WERI-Rb-1 (cell line): ENCODE measurements at regions not wholly inside any gene's neighbourhood (a gene's known extent, or its start where the extent isn't known, plus 50 kb on each side); places are given as distances from the start of the nearest gene placed in this dataset.

Experiments
- DNase-seq: peaks from one replicate; pipeline ENCODE4 v3.0.0-alpha.2; 2020
- H3K27ac ChIP-seq: fragments of 250-450 bp; sonication (Bioruptor Pico); 2 replicates; pipeline ENCODE4 v1.5.1; 2020; ENCODE audit warnings: mild to moderate bottlenecking, moderate library complexity
- H3K27me3 ChIP-seq: fragments of 250-450 bp; sonication (Bioruptor Pico); 2 replicates; pipeline ENCODE4 v1.5.1; 2021; ENCODE audit warnings: mild to moderate bottlenecking, low read depth, moderate library complexity; ENCODE audit not compliant: insufficient read depth, severe bottlenecking
- H3K36me3 ChIP-seq: fragments of 250-450 bp; sonication (Bioruptor Pico); 2 replicates; pipeline ENCODE4 v1.5.1; 2020; ENCODE audit warnings: mild to moderate bottlenecking, moderate library complexity
- H3K4me3 ChIP-seq: 2 replicates; pipeline ENCODE4 v1.5.1; 2011; ENCODE audit warnings: low read depth, mild to moderate bottlenecking, control low read depth, low read length
- H3K9me3 ChIP-seq: fragments of 250-450 bp; sonication (Bioruptor Pico); 2 replicates; pipeline ENCODE4 v1.5.1; 2021; ENCODE audit warnings: mild to moderate bottlenecking, moderate library complexity; ENCODE audit not compliant: severe bottlenecking
- TF ChIP-seq, protein P1 (sequence below): IDR thresholded peaks from 2 replicates; pipeline ENCODE4 v1.5.1; 2011; ENCODE audit warnings: low read depth, mild to moderate bottlenecking, control low read depth, inconsistent platforms, low read length

DNA sequence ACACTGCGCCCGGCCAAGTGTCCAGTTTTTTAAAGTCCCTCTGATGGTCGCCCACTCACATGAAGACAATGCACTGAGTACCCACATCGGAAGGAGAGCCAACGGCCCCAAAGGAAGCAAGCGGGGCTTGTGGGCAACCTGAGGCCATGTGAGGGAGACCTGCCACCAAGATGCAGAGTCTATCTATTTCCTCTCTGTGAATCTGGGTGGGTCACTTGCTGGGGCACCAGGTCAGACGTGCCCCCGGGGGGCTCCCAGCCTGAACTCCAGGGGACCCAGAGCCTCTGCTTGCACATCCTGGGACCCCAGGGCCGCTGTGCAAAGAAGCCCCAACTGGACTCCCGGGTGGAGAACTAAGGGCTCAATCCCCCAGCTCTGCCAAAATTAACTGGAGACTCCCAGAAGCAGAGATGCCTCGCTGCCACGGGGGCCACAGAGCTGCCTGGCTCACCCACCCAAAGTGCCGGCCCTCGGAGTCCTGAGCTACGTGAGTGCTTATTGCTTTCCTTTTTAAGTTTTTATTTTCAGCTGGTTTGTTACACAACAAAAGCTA lies 106.4 kb downstream of the BRD1 start:
- no peaks in the 10 kb centered on the region for H3K9me3 ChIP-seq
- TF ChIP-seq, protein P1, sequence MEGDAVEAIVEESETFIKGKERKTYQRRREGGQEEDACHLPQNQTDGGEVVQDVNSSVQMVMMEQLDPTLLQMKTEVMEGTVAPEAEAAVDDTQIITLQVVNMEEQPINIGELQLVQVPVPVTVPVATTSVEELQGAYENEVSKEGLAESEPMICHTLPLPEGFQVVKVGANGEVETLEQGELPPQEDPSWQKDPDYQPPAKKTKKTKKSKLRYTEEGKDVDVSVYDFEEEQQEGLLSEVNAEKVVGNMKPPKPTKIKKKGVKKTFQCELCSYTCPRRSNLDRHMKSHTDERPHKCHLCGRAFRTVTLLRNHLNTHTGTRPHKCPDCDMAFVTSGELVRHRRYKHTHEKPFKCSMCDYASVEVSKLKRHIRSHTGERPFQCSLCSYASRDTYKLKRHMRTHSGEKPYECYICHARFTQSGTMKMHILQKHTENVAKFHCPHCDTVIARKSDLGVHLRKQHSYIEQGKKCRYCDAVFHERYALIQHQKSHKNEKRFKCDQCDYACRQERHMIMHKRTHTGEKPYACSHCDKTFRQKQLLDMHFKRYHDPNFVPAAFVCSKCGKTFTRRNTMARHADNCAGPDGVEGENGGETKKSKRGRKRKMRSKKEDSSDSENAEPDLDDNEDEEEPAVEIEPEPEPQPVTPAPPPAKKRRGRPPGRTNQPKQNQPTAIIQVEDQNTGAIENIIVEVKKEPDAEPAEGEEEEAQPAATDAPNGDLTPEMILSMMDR: no peak
- H3K27me3 ChIP-seq: no peaks in the 10 kb centered on the region
- H3K4me3 ChIP-seq: no peak overlapping the region
- no peak overlapping the region for H3K27ac ChIP-seq
- no peak for DNase-seq
- no peaks in the 10 kb centered on the region for H3K36me3 ChIP-seq

DNA sequence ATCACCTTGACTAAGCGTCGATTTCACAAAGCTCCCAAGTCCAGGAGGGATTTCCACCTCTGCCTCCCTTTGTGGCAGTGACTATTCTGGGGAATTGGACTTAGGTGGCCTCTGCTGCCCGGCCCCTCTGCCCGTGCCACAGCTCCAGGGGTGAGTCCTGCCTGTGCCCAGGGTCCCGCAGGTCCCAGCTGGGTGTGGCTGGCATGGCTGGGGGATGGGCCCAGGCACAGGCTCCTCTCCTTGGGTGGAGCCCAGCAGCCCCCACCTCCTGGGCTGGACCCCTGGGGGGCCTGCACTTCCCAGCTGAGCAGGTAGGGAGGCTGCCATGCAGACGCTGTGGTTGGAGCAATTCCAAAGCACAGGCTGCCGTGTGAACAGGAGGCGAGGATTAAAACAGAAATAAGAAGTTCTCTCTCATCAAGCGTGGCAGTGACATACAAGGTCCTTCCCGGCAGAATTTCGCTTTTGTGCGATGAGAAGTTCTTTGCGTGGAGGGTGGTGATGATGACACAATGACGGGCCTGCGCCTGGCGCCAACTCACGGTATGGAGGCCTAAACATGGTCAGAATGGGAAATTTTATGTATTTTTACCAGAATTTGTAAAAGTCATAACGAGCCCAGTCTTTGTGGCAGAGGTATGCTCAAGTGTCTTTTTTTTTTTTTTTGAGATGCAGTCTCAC lies 107.3 kb downstream of the BRD1 start:
- no peaks in the 10 kb centered on the region for H3K9me3 ChIP-seq
- H3K27me3 ChIP-seq: no peaks in the 10 kb centered on the region
- no peak for DNase-seq
- H3K4me3 ChIP-seq: no peak overlapping the region
- no peaks in the 10 kb centered on the region for H3K36me3 ChIP-seq
- no peak overlapping the region for H3K27ac ChIP-seq
- TF ChIP-seq, protein P1: no peak

DNA sequence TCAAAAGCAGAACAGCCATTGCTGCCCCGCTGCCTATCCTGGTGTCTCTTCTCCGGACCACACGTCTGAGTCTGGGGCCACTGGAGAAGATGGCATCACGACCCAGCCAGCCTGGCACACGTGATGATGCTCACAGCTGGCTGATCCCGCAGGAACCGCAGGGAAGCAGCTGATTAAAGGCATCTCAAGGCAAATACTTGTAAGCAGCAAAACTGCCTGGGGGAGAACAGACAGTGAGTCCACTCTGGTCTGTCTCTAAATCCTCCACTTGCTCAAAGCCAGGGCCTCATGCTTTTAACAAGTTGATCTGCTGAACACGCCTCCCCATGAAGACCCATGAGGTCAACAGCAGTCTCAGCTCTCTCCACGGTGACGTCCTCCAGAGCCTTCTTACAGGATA lies 108.6 kb downstream of the BRD1 start:
- no peak for DNase-seq
- Histone ChIP-seq H3K9me3 (no peaks in the 10 kb centered on the region), H3K27me3 (no peaks in the 10 kb centered on the region), H3K27ac (no peak overlapping the region), H3K4me3 (no peak overlapping the region), H3K36me3 (no peaks in the 10 kb centered on the region)
- TF ChIP-seq, protein P1: no peak

DNA sequence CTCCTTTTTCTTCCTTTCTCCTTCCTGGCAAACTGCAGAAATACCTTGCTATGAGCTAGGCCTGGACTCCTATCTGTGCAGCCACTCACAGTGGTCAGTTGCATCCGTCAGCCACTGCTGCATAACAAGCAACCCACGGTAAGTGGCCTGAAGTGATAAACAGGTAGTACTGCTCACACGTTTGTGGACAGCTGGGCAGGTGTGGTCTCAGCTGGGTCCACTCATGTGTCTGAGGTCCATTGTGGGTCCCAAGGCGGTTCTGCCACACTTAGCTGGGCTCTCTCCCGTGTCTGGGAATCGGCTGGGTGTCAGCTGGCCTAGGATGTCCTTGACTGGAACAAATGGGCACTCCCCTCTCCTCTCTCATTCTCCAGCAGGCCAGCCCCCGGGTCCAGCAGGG lies 109.3 kb downstream of the BRD1 start:
- Histone ChIP-seq H3K4me3 (no peak overlapping the region), H3K9me3 (no peaks in the 10 kb centered on the region), H3K27me3 (no peaks in the 10 kb centered on the region), H3K27ac (no peak overlapping the region), H3K36me3 (no peaks in the 10 kb centered on the region)
- no peak for DNase-seq
- TF ChIP-seq, protein P1: no peak

DNA sequence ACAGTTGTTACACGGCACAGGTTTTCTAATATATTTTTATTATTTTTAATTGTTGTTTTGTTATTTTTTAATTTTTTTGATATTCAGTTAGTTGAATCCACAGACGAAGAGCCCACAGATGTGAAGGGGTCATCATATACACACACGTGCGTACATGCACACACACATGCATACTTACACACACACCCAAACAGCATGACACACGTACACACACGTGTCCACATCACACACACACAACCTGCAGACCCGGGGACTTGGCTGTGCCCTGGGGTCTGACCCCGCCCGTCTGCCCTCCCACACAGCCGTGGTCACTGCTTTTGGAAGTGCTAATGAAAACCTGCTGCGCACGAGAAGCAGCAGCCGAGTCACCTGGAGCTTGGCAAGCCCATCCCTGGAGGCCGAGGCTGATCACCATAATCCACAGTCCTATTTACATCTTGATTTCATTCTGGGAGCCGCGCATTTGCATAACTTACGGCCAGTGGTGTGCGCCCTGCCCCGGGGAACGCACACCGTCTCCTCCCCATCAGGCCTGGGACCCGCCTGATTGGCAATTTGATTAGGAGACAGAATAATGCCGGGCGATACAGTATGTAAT lies 110.3 kb downstream of the BRD1 start:
- no peaks in the 10 kb centered on the region for H3K27me3 ChIP-seq
- no peak for DNase-seq
- TF ChIP-seq, protein P1: no peak
- no peaks in the 10 kb centered on the region for H3K36me3 ChIP-seq
- H3K9me3 ChIP-seq: no peaks in the 10 kb centered on the region
- no peak overlapping the region for H3K4me3 ChIP-seq
- H3K27ac ChIP-seq: no peak overlapping the region
